22Rv1 (cell line): ENCODE measurements at regions not wholly inside any gene's neighbourhood (a gene's known extent, or its start where the extent isn't known, plus 50 kb on each side); places are given as distances from the start of the nearest gene placed in this dataset.

Experiments
- ZFX ChIP-seq: fragments of 450-650 bp; IDR thresholded peaks from 2 replicates; pipeline ENCODE4 v1.6.1; 2017; ENCODE audit warnings: antibody characterized with exemption, borderline replicate concordance
- TF ChIP-seq, protein P1 (sequence below): fragments of 450-650 bp; IDR thresholded peaks from 2 replicates; pipeline ENCODE4 v1.5.1; 2017; ENCODE audit warnings: mild to moderate bottlenecking

DNA sequence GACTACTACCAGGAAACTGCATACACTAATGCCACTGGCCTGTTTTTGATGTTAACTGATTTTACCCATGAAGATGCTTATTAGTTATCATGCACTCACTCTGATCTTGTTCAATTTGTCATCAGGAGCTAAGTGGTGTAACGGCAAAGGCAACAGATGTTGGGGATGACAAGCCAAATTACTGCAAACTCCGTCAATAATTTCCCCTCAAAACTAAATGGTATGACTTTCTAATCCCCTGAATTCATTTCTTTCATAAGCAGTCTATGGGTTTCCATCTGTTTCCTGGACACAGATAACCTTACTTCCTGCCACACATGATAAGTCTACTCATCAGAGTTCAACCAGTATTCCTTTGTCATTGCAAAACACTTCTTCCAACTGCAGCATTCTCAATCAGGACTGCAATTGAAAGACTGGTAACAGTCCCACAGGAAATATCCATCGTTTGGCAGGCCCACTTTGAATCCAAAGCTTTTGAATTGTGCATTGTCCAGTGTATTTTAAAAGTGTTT is 96.2 kb upstream of the SMC2 start:
- TF ChIP-seq, protein P1, sequence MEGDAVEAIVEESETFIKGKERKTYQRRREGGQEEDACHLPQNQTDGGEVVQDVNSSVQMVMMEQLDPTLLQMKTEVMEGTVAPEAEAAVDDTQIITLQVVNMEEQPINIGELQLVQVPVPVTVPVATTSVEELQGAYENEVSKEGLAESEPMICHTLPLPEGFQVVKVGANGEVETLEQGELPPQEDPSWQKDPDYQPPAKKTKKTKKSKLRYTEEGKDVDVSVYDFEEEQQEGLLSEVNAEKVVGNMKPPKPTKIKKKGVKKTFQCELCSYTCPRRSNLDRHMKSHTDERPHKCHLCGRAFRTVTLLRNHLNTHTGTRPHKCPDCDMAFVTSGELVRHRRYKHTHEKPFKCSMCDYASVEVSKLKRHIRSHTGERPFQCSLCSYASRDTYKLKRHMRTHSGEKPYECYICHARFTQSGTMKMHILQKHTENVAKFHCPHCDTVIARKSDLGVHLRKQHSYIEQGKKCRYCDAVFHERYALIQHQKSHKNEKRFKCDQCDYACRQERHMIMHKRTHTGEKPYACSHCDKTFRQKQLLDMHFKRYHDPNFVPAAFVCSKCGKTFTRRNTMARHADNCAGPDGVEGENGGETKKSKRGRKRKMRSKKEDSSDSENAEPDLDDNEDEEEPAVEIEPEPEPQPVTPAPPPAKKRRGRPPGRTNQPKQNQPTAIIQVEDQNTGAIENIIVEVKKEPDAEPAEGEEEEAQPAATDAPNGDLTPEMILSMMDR = no peak
- TF ChIP-seq ZFX = no peak
